ENCODE measurements at regions not wholly inside any gene's neighbourhood (a gene's known extent, or its start where the extent isn't known, plus 50 kb on each side); places are given as distances from the start of the nearest gene placed in this dataset.

GRCh38 chr12:115208098-115208497 lies 524.1 kb upstream of the TBX3 start (continued):
- TF ChIP-seq ELF1 (IDR thresholded peaks at IDR 0.05), result no peak

GRCh38 chr12:115207216-115207915 lies 523.4 kb upstream of the TBX3 start:
- H3F3A ChIP-seq (replicated peaks; ENCODE audit: insufficient read depth), result no peaks in the 10 kb centered on the region
- POLR2A ChIA-PET, result no interaction called here
- H3K9me2 ChIP-seq, result no peaks in the 10 kb centered on the region
- H3K4me2 ChIP-seq, result no peak overlapping the region
- no peak overlapping the region for H3K27ac ChIP-seq (ENCODE audit: low read depth in 2 of 2, low read length in 1 of 2)
- no peaks in the 10 kb centered on the region for H3K9me3 ChIP-seq
- H2AFZ ChIP-seq (ENCODE audit: low read depth), result no peak overlapping the region
- H3K27me3 ChIP-seq (ENCODE audit: insufficient read depth), result no peaks in the 10 kb centered on the region
- DNase-seq, result no peak
- CTCF ChIA-PET, result interaction anchor here (0.7 kb wide), 1 partner anchor 429 kb away, joined by 3 read pairs; no protein-coding TSS in a partner anchor
- TF ChIP-seq POLR2AphosphoS5 (IDR thresholded peaks at IDR 0.05; ENCODE audit: low read depth, low read length) (no peak), RXRA (IDR thresholded peaks at IDR 0.05; ENCODE audit: borderline replicate concordance, low read depth) (no peak), EZH2phosphoT487 (IDR thresholded peaks at IDR 0.05; ENCODE audit: borderline replicate concordance, low read depth) (no peak), RAD21 (IDR thresholded peaks at IDR 0.05; ENCODE audit: low read length) (no peak), YY1 (IDR thresholded peaks at IDR 0.05; ENCODE audit: low read depth) (no peak), IRF3 (IDR thresholded peaks at IDR 0.05; ENCODE audit: low read depth, low read length) (no peak), SIN3A (IDR thresholded peaks at IDR 0.05; ENCODE audit: borderline replicate concordance, low read depth, low read length) (no peak), PBX3 (IDR thresholded peaks at IDR 0.05) (no peak), REST (IDR thresholded peaks at IDR 0.05; ENCODE audit: low read depth, low read length) (no peak), RFX5 (IDR thresholded peaks at IDR 0.05; ENCODE audit: low read length) (no peak), ZBTB33 (IDR thresholded peaks at IDR 0.05; ENCODE audit: borderline replicate concordance, low read depth) (no peak)
- H3K79me2 ChIP-seq (ENCODE audit: insufficient read depth), result no peaks in the 10 kb centered on the region
- no peaks in the 10 kb centered on the region for H4K20me1 ChIP-seq (ENCODE audit: insufficient read depth)
- H3K4me1 ChIP-seq (ENCODE audit: control insufficient read depth in 1 of 2, insufficient read depth in 2 of 2, low read depth in 1 of 2, low read length in 1 of 2), result peaks cover 0 to 8% of the 10 kb centered on the region in 2 experiments; a peak in 1 of 4 replicates
- no peak overlapping the region for H3K4me3 ChIP-seq (ENCODE audit: low read depth in 2 of 2, low read length in 1 of 2)
- H3K36me3 ChIP-seq (replicated peaks in 1 of 2; ENCODE audit: control insufficient read depth in 1 of 2, insufficient read depth in 2 of 2, low read length in 1 of 2), result no peaks in the 10 kb centered on the region
- 79% methylated on average over 6 of the region's 6 CpGs for WGBS (ENCODE audit: low lambda C conversion rate)
- H3K9ac ChIP-seq, result no peak overlapping the region

All from SK-N-SH (cell line).